GM18909 (cell line): ENCODE measurements at regions not wholly inside any gene's neighbourhood (a gene's known extent, or its start where the extent isn't known, plus 50 kb on each side); places are given as distances from the start of the nearest gene placed in this dataset.
"Not testable (repeated sequence)": the region's sequence is repeated elsewhere in the genome, so short reads cannot be mapped to it uniquely, and the experiment has no call there.

Experiments used
- ATAC-seq: cut with Tn5 transposase; IDR thresholded peaks from one replicate; pipeline ENCODE4 v1.9.1; 2021; ENCODE audit warnings: mild to moderate bottlenecking; ENCODE audit not compliant: unreplicated experiment, poor library complexity

GRCh38 chr10:7108141-7108540 is 302.7 kb downstream of the SFMBT2 start:
- ATAC-seq = no peak

GRCh38 chr10:7107285-7107684 is 303.5 kb downstream of the SFMBT2 start:
- no peak for ATAC-seq

GRCh38 chr10:7104379-7104778 is 306.5 kb downstream of the SFMBT2 start:
- not testable (repeated sequence) for ATAC-seq

GRCh38 chr10:7102557-7103349 is 308.1 kb downstream of the SFMBT2 start:
- ATAC-seq = no peak

GRCh38 chr10:7102084-7102483 is 308.8 kb downstream of the SFMBT2 start:
- ATAC-seq = no peak

GRCh38 chr10:7101451-7101850 is 309.4 kb downstream of the SFMBT2 start:
- no peak for ATAC-seq

- ATAC-seq = no peak
Measured at GRCh38 chr10:7100032-7100702, 310.7 kb downstream of the SFMBT2 start.

- no peak for ATAC-seq
Measured at GRCh38 chr10:7098160-7098762, 312.6 kb downstream of the SFMBT2 start.

GRCh38 chr10:7094781-7095180 is 316.1 kb downstream of the SFMBT2 start:
- ATAC-seq = no peak

- no peak for ATAC-seq
Measured at GRCh38 chr10:7093368-7093767, 317.5 kb downstream of the SFMBT2 start.

- no peak for ATAC-seq
Measured at GRCh38 chr10:7092603-7093002, 318.2 kb downstream of the SFMBT2 start.

GRCh38 chr10:7090529-7090928 is 320.3 kb downstream of the SFMBT2 start:
- ATAC-seq = no peak

GRCh38 chr10:7085913-7086589 is 324.8 kb downstream of the SFMBT2 start:
- no peak for ATAC-seq

GRCh38 chr10:7085147-7085912 is 325.5 kb downstream of the SFMBT2 start:
- no peak for ATAC-seq

- ATAC-seq = no peak
Measured at GRCh38 chr10:7084280-7085005, 326.4 kb downstream of the SFMBT2 start.

- ATAC-seq = no peak
Measured at GRCh38 chr10:7082967-7083366, 327.9 kb downstream of the SFMBT2 start.

- no peak for ATAC-seq
Measured at GRCh38 chr10:7077880-7078279, 333.0 kb downstream of the SFMBT2 start.

GRCh38 chr10:7075851-7076250 is 335.0 kb downstream of the SFMBT2 start:
- ATAC-seq = no peak

GRCh38 chr10:7075110-7075509 is 335.7 kb downstream of the SFMBT2 start:
- no peak for ATAC-seq

- no peak for ATAC-seq
Measured at GRCh38 chr10:7071421-7071820, 339.4 kb downstream of the SFMBT2 start.
